ENCODE measurements at regions not wholly inside any gene's neighbourhood (a gene's known extent, or its start where the extent isn't known, plus 50 kb on each side); places are given as distances from the start of the nearest gene placed in this dataset.

DNA sequence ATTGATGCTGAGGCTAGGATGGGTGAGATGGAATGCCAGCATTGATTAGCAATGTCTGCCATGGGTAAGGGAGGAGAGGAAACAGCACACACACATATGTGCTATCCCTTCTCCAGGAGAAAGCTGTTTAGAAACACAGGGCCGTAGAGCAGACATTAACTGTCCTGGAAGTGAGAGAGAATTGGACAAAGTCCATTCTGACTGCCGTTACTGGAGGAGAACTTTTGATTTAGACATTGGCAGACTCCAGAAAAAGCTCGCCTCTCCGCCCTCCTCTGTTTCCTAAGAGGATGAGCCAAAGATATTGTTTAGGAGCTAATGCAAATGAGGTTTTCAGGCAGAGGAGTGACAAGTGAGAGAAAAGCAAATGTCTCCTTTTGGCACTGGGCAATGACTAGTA, 237.0 kb downstream of the HAPSTR1 start:
- ATAC-seq (replicated peaks) = no peak
- no peaks in the 10 kb centered on the region for H3K36me3 Mint-ChIP-seq (ENCODE audit: insufficient read depth)
- peaks cover 8% of the 10 kb centered on the region in 2 donors for H3K27me3 Mint-ChIP-seq
- H3K27ac Mint-ChIP-seq = no peak overlapping the region
- H3K9me3 Mint-ChIP-seq = no peaks in the 10 kb centered on the region
- no peaks in the 10 kb centered on the region for H3K4me1 Mint-ChIP-seq (ENCODE audit: low read depth in 2 of 2)
- no peak for DNase-seq
- H3K4me3 Mint-ChIP-seq = no peak overlapping the region

- H3K27ac Mint-ChIP-seq = no peak overlapping the region
Measured at GRCh38 chr16:9330095-9330494, 238.7 kb downstream of the HAPSTR1 start.

GRCh38 chr16:9331503-9331902, 240.1 kb downstream of the HAPSTR1 start:
- no peak overlapping the region for H3K27ac Mint-ChIP-seq
- no peaks in the 10 kb centered on the region for H3K9me3 Mint-ChIP-seq
- H3K36me3 Mint-ChIP-seq (ENCODE audit: insufficient read depth) = no peaks in the 10 kb centered on the region
- ATAC-seq (replicated peaks) = no peak
- no peak overlapping the region for H3K4me3 Mint-ChIP-seq
- H3K4me1 Mint-ChIP-seq (ENCODE audit: low read depth in 2 of 2) = no peaks in the 10 kb centered on the region
- no peak for DNase-seq
- H3K27me3 Mint-ChIP-seq = peaks cover 8 to 14% of the 10 kb centered on the region in 2 donors

More at GRCh38 chr16:9330095-9330494, 238.7 kb downstream of the HAPSTR1 start:
- DNase-seq (no peak), ATAC-seq (replicated peaks) (no peak)
- no peaks in the 10 kb centered on the region for H3K36me3 Mint-ChIP-seq (ENCODE audit: insufficient read depth)
- H3K4me3 Mint-ChIP-seq = no peak overlapping the region
- no peaks in the 10 kb centered on the region for H3K9me3 Mint-ChIP-seq
- H3K4me1 Mint-ChIP-seq (ENCODE audit: low read depth in 2 of 2) = no peaks in the 10 kb centered on the region
- peaks cover 8% of the 10 kb centered on the region in 2 donors for H3K27me3 Mint-ChIP-seq

DNA sequence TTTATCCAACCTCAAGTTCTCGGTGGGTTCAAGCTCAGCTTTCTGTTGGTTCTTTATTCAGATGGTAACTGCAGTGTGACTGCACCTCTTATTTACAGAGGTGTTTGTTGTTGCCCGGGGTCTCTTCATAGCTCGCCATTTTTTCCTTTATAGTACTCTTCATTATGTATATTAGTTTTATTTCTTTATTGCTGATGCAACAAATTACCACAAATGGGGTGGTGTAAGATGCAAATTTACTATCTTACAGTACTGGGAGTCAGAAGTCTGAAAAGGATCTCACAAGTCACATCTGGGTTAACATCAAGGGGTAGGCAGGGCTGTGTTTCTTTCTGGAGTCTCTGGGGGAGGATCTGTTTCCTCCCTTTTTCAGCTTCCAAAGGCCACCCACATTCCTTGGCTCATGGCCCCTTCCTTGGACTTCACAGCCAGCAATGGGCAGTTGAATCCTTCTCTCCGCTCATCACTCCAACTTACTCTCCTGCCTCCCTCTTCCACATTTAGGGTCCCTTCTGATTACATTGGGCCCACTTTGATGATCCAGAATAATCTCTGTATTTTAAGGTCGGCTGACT, 241.2 kb downstream of the HAPSTR1 start:
- Mint-ChIP-seq H3K27me3 (peaks cover 8 to 14% of the 10 kb centered on the region in 2 donors), H3K4me1 (ENCODE audit: low read depth in 2 of 2) (no peaks in the 10 kb centered on the region), H3K9me3 (no peaks in the 10 kb centered on the region), H3K4me3 (no peak overlapping the region), H3K36me3 (ENCODE audit: insufficient read depth) (no peaks in the 10 kb centered on the region), H3K27ac (no peak overlapping the region)
- DNase-seq (no peak), ATAC-seq (replicated peaks) (no peak)

GRCh38 chr16:9333469-9333868, 242.0 kb downstream of the HAPSTR1 start:
- H3K9me3 Mint-ChIP-seq = no peaks in the 10 kb centered on the region
- no peaks in the 10 kb centered on the region for H3K36me3 Mint-ChIP-seq (ENCODE audit: insufficient read depth)
- H3K4me3 Mint-ChIP-seq = no peak overlapping the region
- H3K27me3 Mint-ChIP-seq = peaks cover 7 to 8% of the 10 kb centered on the region in 2 donors
- no peaks in the 10 kb centered on the region for H3K4me1 Mint-ChIP-seq (ENCODE audit: low read depth in 2 of 2)
- DNase-seq (no peak), ATAC-seq (replicated peaks) (no peak)
- no peak overlapping the region for H3K27ac Mint-ChIP-seq

GRCh38 chr16:9334103-9334502, 242.7 kb downstream of the HAPSTR1 start:
- Mint-ChIP-seq H3K4me3 (no peak overlapping the region), H3K9me3 (no peaks in the 10 kb centered on the region), H3K36me3 (ENCODE audit: insufficient read depth) (no peaks in the 10 kb centered on the region), H3K4me1 (ENCODE audit: low read depth in 2 of 2) (no peaks in the 10 kb centered on the region), H3K27me3 (peaks cover 7 to 8% of the 10 kb centered on the region in 2 donors), H3K27ac (no peak overlapping the region)
- no peak for DNase-seq
- no peak for ATAC-seq (replicated peaks)

DNA sequence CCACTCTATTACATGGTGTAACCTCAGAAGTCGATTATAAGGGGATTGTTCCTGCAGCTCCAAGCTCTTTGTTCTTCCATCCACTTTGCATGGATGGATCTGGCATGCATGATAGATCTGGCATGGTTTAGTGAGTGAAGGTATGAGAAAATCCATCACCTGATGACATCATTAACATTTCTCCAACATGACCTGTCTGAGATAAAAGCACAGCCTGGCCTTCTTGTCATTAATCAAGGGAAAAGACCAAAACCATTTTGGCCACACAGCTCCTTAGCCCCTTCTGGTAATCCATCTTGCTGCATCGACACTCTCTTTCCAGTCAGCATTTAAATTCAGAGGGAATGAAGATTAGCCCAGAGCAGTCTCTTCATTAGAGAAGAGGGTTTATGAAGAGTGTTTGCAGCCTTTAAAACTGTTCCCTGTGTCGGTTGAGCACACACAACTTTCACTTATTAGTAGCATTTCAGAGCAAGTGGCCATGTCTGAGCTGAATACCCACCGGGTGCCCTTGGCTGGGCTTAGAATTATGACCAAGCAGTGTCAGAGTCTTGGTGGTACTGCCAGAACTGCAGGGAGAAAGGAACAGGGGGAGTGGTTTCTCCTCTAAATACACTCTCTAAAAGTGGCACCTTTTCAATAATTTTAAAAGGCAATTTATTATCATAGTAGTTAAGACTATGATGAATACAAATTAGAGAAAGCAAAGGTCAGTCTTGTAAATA, 246.0 kb downstream of the HAPSTR1 start:
- H3K4me3 Mint-ChIP-seq = no peak overlapping the region
- no peaks in the 10 kb centered on the region for H3K9me3 Mint-ChIP-seq
- H3K27ac Mint-ChIP-seq = no peak overlapping the region
- no peak for ATAC-seq (replicated peaks)
- H3K36me3 Mint-ChIP-seq (ENCODE audit: insufficient read depth) = no peaks in the 10 kb centered on the region
- DNase-seq = no peak
- no peaks in the 10 kb centered on the region for H3K4me1 Mint-ChIP-seq (ENCODE audit: low read depth in 2 of 2)
- peaks cover 0 to 7% of the 10 kb centered on the region in 2 donors for H3K27me3 Mint-ChIP-seq

- DNase-seq (no peak), ATAC-seq (replicated peaks) (no peak)
- H3K27me3 Mint-ChIP-seq = peaks cover 0 to 7% of the 10 kb centered on the region in 2 donors
- no peaks in the 10 kb centered on the region for H3K36me3 Mint-ChIP-seq (ENCODE audit: insufficient read depth)
- no peak overlapping the region for H3K27ac Mint-ChIP-seq
- no peak overlapping the region for H3K4me3 Mint-ChIP-seq
- no peaks in the 10 kb centered on the region for H3K9me3 Mint-ChIP-seq
- H3K4me1 Mint-ChIP-seq (ENCODE audit: low read depth in 2 of 2) = no peaks in the 10 kb centered on the region
Measured at GRCh38 chr16:9338068-9338467, 246.6 kb downstream of the HAPSTR1 start.

- Mint-ChIP-seq H3K4me1 (ENCODE audit: low read depth in 2 of 2) (no peaks in the 10 kb centered on the region), H3K27ac (no peak overlapping the region), H3K36me3 (ENCODE audit: insufficient read depth) (no peaks in the 10 kb centered on the region), H3K4me3 (no peak overlapping the region), H3K9me3 (no peaks in the 10 kb centered on the region), H3K27me3 (peaks cover 0 to 7% of the 10 kb centered on the region in 2 donors)
- ATAC-seq (replicated peaks) (no peak), DNase-seq (no peak)
Measured at GRCh38 chr16:9338510-9338909, 247.1 kb downstream of the HAPSTR1 start.

- H3K4me3 Mint-ChIP-seq = no peak overlapping the region
- no peaks in the 10 kb centered on the region for H3K9me3 Mint-ChIP-seq
- DNase-seq = no peak
- no peaks in the 10 kb centered on the region for H3K4me1 Mint-ChIP-seq (ENCODE audit: low read depth in 2 of 2)
- no peak for ATAC-seq (replicated peaks)
- H3K27me3 Mint-ChIP-seq = peaks cover 0 to 6% of the 10 kb centered on the region in 2 donors
- H3K27ac Mint-ChIP-seq = no peak overlapping the region
- H3K36me3 Mint-ChIP-seq (ENCODE audit: insufficient read depth) = no peaks in the 10 kb centered on the region
Measured at GRCh38 chr16:9340526-9341256, 249.2 kb downstream of the HAPSTR1 start.

GRCh38 chr16:9343276-9343675, 251.8 kb downstream of the HAPSTR1 start:
- ATAC-seq (replicated peaks) (no peak), DNase-seq (no peak)
- Mint-ChIP-seq H3K36me3 (ENCODE audit: insufficient read depth) (no peaks in the 10 kb centered on the region), H3K27ac (no peak overlapping the region), H3K4me3 (no peak overlapping the region), H3K27me3 (no peaks in the 10 kb centered on the region), H3K4me1 (ENCODE audit: low read depth in 2 of 2) (no peaks in the 10 kb centered on the region), H3K9me3 (no peaks in the 10 kb centered on the region)

DNA sequence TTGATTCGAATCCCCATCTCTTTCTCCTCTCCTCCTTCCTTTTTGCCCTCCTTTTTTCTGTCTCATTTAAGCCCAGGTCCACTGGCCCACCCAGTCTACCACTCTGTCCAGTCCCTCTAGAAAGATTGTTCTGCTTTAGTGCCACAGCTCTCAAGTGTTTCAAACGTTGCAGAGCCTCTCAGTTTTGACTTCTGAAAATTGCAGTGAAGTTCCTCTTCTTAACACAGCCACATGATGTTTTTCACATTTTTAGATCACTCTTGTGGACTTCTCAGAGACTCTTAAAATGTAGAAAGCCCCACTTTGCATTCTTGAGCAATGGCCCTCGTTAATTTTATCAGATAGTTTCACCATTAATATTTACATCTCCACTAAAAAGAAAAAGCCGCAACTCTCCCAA, 253.1 kb downstream of the HAPSTR1 start:
- no peaks in the 10 kb centered on the region for H3K27me3 Mint-ChIP-seq
- no peak for ATAC-seq (replicated peaks)

GRCh38 chr16:9345046-9345445, 253.6 kb downstream of the HAPSTR1 start:
- ATAC-seq (replicated peaks) (no peak), DNase-seq (no peak)
- H3K4me3 Mint-ChIP-seq = no peak overlapping the region
- H3K27me3 Mint-ChIP-seq = no peaks in the 10 kb centered on the region
- H3K9me3 Mint-ChIP-seq = no peaks in the 10 kb centered on the region
- no peak overlapping the region for H3K27ac Mint-ChIP-seq
- H3K4me1 Mint-ChIP-seq (ENCODE audit: low read depth in 2 of 2) = no peaks in the 10 kb centered on the region
- H3K36me3 Mint-ChIP-seq (ENCODE audit: insufficient read depth) = no peaks in the 10 kb centered on the region

More for the DNA sequence above, 253.1 kb downstream of the HAPSTR1 start:
- no peaks in the 10 kb centered on the region for H3K9me3 Mint-ChIP-seq
- H3K36me3 Mint-ChIP-seq (ENCODE audit: insufficient read depth) = no peaks in the 10 kb centered on the region
- H3K27ac Mint-ChIP-seq = no peak overlapping the region
- no peak overlapping the region for H3K4me3 Mint-ChIP-seq
- H3K4me1 Mint-ChIP-seq (ENCODE audit: low read depth in 2 of 2) = no peaks in the 10 kb centered on the region
- no peak for DNase-seq

- ATAC-seq (replicated peaks) (no peak), DNase-seq (no peak)
- Mint-ChIP-seq H3K4me1 (ENCODE audit: low read depth in 2 of 2) (no peaks in the 10 kb centered on the region), H3K27ac (no peak overlapping the region), H3K36me3 (ENCODE audit: insufficient read depth) (no peaks in the 10 kb centered on the region), H3K27me3 (no peaks in the 10 kb centered on the region), H3K4me3 (no peak overlapping the region), H3K9me3 (no peaks in the 10 kb centered on the region)
Measured at GRCh38 chr16:9345880-9346279, 254.4 kb downstream of the HAPSTR1 start.
